ENCODE measurements at regions not wholly inside any gene's neighbourhood (a gene's known extent, or its start where the extent isn't known, plus 50 kb on each side); places are given as distances from the start of the nearest gene placed in this dataset.

DNA sequence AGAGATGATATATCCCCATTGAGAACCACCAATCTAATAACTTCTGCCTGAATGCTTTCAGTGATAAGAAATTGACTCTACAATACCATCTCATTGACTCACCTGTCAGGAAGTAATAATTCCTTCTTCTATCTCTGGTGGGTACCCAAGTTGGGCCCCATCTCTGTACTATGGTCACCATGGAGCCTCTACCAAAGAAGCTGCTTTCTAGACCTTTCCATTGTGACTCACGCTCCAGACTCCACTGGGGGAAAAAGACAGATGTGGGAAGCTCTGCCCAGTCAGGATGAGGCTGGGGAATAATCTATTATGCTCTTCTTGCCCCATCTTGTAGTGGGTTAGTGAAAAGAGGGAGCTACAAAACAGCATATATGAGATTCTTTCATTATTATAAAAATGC is 100.4 kb downstream of the COPRS start:
- Histone ChIP-seq H3K14ac (ENCODE audit: insufficient read length) (no peak overlapping the region), H3K4ac (replicated peaks; ENCODE audit: insufficient read length, low read depth, low read length) (no peak overlapping the region), H3K9me3 (ENCODE audit: insufficient read depth in 2 of 2, low read depth in 1 of 2, low read length in 1 of 2) (0 out of 4 replicates have a peak, but pooled peaks cover 0 to 5% of the 10 kb centered on the region in 2 experiments), H2AK5ac (ENCODE audit: low read depth, low read length) (no peak overlapping the region), H3K36me3 (ENCODE audit: control insufficient read depth in 2 of 4, insufficient read depth in 4 of 4, low read length in 3 of 4) (no peaks in the 10 kb centered on the region), H2BK5ac (ENCODE audit: low read depth, low read length) (no peak overlapping the region), H3K27ac (ENCODE audit: low read depth, low read length) (no peak overlapping the region), H2BK12ac (ENCODE audit: low read depth, low read length) (no peak overlapping the region), H3K4me1 (replicated peaks in 1 of 4; ENCODE audit: control insufficient read depth in 3 of 4, insufficient read depth in 4 of 4, low read length in 3 of 4) (no peaks in the 10 kb centered on the region), H3K79me1 (ENCODE audit: low read depth, low read length) (no peaks in the 10 kb centered on the region), H3K23me2 (ENCODE audit: low read depth, low read length) (no peaks in the 10 kb centered on the region), H2BK120ac (replicated peaks; ENCODE audit: low read depth, low read length) (no peak overlapping the region), H3K4me3 (ENCODE audit: extremely low read depth in 1 of 4, insufficient read depth in 2 of 4, low read depth in 3 of 4, low read length in 4 of 4) (no peak overlapping the region), H4K91ac (replicated peaks; ENCODE audit: insufficient read length, low read length) (no peak overlapping the region), H2BK20ac (ENCODE audit: low read length) (no peak overlapping the region), H3K9ac (replicated peaks in 1 of 4; ENCODE audit: extremely low read depth in 1 of 4, low read depth in 3 of 4, low read length in 3 of 4) (no peak overlapping the region), H3K27me3 (replicated peaks in 1 of 4; ENCODE audit: control insufficient read depth in 3 of 4, extremely low read depth in 1 of 4, insufficient read depth in 3 of 4, low read length in 3 of 4) (no peaks in the 10 kb centered on the region), H4K5ac (ENCODE audit: insufficient read length, low read depth, low read length) (no peak overlapping the region), H2AFZ (ENCODE audit: low read length) (no peak overlapping the region), H4K8ac (ENCODE audit: extremely low read depth, insufficient read depth, low read length) (no peak overlapping the region), H3K4me2 (ENCODE audit: insufficient read depth in 1 of 2, low read depth in 2 of 2, low read length in 2 of 2) (no peak overlapping the region), H2BK15ac (ENCODE audit: low read length) (no peak overlapping the region), H3K18ac (ENCODE audit: extremely low read depth, low read length) (no peak overlapping the region), H3K56ac (replicated peaks; ENCODE audit: insufficient read length, low read depth, low read length) (no peak overlapping the region), H3K79me2 (ENCODE audit: control insufficient read depth in 1 of 2, insufficient read depth in 2 of 2, low read length in 2 of 2) (no peaks in the 10 kb centered on the region), H4K20me1 (replicated peaks in 1 of 2; ENCODE audit: control insufficient read depth in 1 of 2, insufficient read depth in 2 of 2, low read length in 2 of 2) (no peaks in the 10 kb centered on the region), H3K23ac (ENCODE audit: insufficient read length) (no peak overlapping the region)
- ChIA-PET CTCF (ENCODE audit: partially characterized antibody) (no interaction called here), POLR2A (ENCODE audit: partially characterized antibody) (no interaction called here)
- DNase-seq (ENCODE audit: low read depth in 1 of 2, low spot score in 2 of 2) (no peak), FAIRE-seq (no peak)
- 88% methylated on average over 1 of the region's 1 CpG; no CpG with 5 or more reads in 1 of the 2 experiments for WGBS, 2 experiments (ENCODE audit: extremely low coverage in 1 of 2, insufficient coverage in 1 of 2, insufficient read length in 1 of 2, insufficient replicate concordance in 2 of 2, low coverage in 1 of 2, low lambda C conversion rate in 2 of 2, missing lambda C conversion rate in 1 of 2)
- TF ChIP-seq CBX5 (IDR thresholded peaks at IDR 0.05; ENCODE audit: low read depth, low read length) (no peak), BACH1 (IDR thresholded peaks at IDR 0.05; ENCODE audit: low read length) (no peak), SUZ12 (IDR thresholded peaks at IDR 0.05; ENCODE audit: low read length) (no peak), HDAC2 (IDR thresholded peaks at IDR 0.05; ENCODE audit: borderline replicate concordance in 1 of 2, low read depth in 2 of 2, low read length in 2 of 2) (no peak), ZNF274 (IDR thresholded peaks at IDR 0.05; ENCODE audit: borderline replicate concordance, extremely low read depth, low read length) (no peak), RNF2 (IDR thresholded peaks at IDR 0.05; ENCODE audit: borderline replicate concordance, low read depth, low read length, missing control alignments, poor library complexity, severe bottlenecking) (no peak), GABPA (IDR thresholded peaks at IDR 0.05; ENCODE audit: borderline replicate concordance, insufficient read depth, low read length) (no peak), EGR1 (IDR thresholded peaks at IDR 0.05; ENCODE audit: borderline replicate concordance, low read depth, low read length) (no peak), TEAD4 (IDR thresholded peaks at IDR 0.05; ENCODE audit: low read depth, low read length) (no peak), CHD2 (IDR thresholded peaks at IDR 0.05; ENCODE audit: low read length) (no peak), TBP (IDR thresholded peaks at IDR 0.05; ENCODE audit: low read depth, low read length) (no peak)
- TF ChIP-seq, protein P1, sequence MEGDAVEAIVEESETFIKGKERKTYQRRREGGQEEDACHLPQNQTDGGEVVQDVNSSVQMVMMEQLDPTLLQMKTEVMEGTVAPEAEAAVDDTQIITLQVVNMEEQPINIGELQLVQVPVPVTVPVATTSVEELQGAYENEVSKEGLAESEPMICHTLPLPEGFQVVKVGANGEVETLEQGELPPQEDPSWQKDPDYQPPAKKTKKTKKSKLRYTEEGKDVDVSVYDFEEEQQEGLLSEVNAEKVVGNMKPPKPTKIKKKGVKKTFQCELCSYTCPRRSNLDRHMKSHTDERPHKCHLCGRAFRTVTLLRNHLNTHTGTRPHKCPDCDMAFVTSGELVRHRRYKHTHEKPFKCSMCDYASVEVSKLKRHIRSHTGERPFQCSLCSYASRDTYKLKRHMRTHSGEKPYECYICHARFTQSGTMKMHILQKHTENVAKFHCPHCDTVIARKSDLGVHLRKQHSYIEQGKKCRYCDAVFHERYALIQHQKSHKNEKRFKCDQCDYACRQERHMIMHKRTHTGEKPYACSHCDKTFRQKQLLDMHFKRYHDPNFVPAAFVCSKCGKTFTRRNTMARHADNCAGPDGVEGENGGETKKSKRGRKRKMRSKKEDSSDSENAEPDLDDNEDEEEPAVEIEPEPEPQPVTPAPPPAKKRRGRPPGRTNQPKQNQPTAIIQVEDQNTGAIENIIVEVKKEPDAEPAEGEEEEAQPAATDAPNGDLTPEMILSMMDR (IDR thresholded peaks at IDR 0.05; ENCODE audit: control extremely low read depth in 1 of 3, insufficient read depth in 1 of 3, low read depth in 1 of 3, low read length in 3 of 3), result no peak

Data from H1 (cell line).